Stimulated activated CD4-positive, alpha-beta T cell treated with anti-CD3 and anti-CD28 coated beads, Interleukin-12 subunit alpha, Interleukin-12 subunit beta, amount 100 ng/mL, for 24 hours (primary cell): ENCODE measurements at regions not wholly inside any gene's neighbourhood (a gene's known extent, or its start where the extent isn't known, plus 50 kb on each side); places are given as distances from the start of the nearest gene placed in this dataset.

ENCODE experiments used
- DNase-seq, 2 experiments: peaks; one replicate each; pipeline ENCODE4 v3.0.0-alpha.2; 2020; ENCODE audit warnings: low read depth in 2 of 2

DNA sequence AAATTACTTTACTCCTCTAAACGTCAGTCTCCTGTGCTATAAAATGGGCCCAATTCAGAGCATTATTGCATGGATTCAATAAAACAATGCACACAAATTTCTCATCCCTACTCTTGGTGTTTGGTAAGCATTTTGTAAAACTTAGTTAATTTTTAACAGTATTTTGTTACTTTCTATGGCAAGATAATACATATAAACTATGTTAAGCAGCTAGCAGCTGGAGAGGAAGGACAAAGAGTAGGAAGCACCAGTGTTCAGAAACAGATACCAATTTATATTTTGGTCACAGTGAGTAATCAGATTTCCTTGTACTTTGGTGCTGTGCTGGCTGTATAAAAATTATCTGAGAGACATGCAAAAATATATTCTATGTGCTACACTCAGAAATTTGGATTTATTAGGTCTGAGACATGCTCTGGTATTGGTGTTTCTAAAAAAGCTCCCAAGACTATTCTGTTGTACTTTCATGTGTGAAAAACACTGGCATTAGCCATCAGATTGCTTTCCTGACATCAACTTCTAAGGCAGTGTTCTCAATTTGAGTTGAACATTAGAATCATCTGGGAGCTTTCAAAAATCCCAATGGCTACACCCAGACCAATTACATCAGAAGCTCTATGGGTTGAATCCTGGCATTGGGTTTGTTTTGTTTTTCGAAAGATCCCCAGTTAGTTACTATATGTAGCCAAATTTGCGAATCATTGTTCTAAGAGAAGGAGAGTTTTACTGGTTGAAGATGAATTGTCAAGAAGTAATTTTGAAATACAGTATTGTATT is 100.3 kb upstream of the C1orf87 start:
- DNase-seq, result no peak

DNA sequence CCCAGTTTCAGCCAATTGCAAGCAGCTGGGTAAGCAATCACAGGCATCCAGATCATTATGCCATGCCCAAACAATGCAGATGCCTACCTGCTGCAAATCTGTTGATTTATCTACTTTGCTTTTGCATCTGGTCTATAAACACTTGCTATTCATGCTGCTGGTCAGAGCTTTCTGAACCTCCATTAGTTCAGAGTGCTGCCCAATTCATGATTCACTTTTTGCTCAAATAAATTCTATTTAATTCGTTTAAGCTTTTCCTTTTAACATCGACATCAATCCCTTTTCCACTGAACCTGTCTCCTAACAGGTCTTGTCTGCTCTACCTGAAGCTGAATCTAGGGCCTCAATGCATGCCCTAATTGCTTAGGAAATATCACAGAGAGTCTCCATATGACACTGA is 99.4 kb upstream of the C1orf87 start:
- no peak for DNase-seq

DNA sequence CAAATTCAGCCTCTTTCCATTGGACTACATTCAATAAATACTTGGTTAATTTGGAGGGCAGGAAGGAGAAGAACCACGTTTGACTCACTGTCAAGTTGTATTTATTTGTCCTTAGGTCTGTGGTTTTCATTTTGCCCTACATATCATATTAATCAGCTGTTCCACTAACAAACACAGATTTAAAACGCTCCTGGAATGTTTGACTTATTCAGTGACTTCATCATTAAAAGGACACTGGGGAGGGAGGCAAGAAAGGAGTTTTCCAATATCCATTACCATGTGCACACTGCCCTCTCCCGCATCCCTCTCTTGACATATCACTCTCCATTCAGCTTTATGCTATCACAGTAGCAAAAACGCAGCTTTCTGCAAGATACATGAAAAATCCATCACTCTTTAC is 98.2 kb upstream of the C1orf87 start:
- no peak for DNase-seq

DNA sequence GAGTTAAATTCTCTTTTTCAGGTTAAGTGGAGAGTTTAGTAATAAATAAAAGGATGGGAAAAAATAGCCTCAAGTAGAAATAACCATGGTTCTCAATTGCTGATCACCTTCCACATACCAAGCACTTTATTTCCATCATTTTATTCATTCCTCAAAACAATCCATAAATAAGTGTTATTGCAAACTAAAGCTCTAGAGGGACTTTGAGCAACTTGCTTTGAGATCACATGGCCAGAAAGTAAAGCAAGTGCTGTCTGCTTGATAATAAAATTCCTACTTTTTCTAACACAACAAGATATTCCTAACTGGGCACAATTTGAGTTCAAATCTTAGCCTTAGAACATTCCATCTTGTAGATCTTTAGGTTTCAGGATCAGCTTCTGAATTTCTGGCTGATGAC is 97.1 kb upstream of the C1orf87 start:
- no peak for DNase-seq

DNA sequence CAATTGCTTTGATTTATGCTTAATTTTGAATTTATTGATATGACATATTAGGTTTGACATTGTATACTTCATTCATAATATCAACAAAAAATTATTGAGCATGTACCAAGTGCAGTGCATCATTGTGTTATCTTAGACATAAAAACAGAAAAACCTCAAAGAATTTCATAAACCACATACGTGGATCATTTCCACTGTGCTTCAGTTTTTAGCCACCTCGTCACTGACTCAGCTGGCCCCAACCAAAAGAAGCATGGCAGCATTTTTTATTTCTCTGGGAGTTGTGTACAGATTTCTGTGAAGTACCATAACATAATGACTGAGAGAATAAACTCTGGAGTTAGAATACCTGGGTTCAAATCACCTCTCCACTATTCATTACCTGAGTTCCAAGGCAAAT is 95.6 kb upstream of the C1orf87 start:
- no peak for DNase-seq

DNA sequence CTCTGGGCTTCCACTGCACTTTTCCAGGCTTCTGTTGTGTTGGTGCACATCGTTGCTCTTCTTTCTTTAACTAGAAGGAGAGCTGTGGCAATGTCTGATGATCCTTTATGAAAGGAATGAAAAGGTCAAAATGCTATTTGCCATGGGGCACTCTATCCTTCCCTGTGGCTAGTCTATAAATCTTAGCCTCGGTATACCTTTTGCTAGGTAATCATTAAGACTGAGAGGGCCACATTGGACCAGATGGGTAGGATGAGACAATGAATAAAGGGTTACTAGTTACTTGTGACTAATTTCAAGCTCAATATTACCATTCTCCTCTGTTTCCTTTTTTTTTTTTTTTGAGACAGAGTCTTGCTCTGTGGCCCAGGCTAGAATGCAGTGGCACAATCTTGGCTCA is 89.4 kb upstream of the C1orf87 start:
- no peak for DNase-seq

DNA sequence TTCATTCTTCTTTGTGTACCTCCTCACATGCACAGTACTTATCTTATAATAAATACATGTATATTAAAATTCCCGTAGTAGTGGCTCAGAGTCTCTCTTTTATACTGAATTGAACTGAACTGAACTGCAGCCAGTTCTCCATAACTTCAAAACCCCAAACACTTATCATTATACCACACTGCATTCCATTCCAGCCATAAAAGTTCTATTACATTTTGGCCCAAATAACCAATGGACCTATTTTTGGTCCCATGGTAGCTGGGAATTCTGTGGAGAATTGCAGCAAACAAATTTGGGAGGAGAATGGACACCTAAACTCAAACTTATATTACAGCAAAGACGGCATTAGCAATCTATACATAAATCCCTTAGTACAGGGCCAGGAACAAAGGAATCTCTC is 86.6 kb upstream of the C1orf87 start:
- no peak for DNase-seq

DNA sequence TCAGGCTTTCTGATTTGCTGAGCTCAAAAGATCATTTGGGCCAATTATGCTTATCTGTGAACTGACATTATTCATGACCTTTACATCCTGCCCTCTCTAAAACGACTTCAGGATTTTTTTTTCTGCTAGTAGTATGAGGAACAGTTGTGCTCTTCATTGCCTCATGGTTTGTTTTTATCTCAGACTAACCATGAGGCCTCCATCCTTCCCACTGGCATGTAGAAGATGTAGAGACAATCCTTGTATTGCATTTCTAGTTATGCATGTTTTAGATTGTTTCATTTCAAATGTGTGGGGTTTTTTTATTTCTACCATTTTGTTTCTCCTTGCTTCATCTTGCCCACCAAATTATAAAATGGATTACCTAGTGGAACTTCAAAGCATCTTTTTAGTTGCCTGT is 82.8 kb upstream of the C1orf87 start:
- no peak for DNase-seq

DNA sequence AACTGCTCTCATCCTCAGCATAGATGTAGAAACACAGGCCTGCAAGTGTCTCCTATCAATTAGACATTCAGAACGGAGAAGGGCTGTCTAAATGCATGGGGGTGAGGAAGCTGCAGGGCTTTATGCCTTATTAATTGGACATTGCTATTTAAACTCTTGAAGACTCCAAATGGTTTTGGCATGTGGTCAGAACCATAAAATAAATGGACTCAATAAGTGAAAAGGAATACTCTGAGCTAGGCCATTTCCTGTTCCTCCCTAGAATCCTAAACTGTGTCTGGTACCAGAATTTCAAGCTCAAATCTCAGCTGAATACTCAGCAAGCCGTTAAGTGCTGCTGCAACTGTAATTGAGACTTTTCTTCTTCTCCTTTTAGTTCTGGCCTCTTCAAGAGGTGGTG is 80.4 kb upstream of the C1orf87 start:
- DNase-seq, result no peak

DNA sequence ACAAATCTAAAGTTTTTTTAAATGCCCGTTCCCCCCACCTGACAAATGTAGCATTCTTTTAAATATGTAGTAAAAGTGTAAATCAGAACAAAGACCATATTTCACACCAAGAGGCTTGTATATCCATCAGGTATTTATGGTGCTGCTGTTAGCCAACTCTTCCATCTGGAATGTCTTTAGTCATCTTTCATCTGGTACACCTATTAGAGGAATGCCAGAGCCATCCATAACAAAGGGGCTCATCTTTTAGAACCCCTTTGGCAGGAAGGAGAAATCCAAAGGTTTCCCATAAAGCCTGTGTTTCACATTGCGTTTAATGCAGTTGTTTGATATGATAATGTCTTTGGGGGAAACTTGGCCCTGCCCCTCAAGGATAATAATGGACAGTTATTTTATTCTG is 79.3 kb upstream of the C1orf87 start:
- DNase-seq, result no peak

DNA sequence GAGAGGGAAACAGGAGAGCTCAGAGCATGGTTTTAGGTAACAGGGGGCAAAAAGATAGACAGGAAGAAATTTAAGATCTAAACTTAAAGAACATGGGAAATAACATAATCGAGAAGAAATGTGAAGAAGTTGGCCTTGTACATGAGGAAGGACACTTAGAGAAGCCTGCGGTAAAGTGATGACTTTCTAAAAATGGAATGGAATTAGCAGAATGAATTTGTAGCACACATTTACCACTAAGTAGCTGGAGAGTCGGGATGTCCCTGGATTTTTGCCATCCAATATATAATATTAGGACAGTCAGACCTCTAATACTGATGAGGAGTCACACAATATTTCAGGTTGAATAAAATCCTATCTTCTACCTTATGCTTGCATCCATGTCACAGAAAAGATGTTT is 77.7 kb upstream of the C1orf87 start:
- DNase-seq, result no peak

DNA sequence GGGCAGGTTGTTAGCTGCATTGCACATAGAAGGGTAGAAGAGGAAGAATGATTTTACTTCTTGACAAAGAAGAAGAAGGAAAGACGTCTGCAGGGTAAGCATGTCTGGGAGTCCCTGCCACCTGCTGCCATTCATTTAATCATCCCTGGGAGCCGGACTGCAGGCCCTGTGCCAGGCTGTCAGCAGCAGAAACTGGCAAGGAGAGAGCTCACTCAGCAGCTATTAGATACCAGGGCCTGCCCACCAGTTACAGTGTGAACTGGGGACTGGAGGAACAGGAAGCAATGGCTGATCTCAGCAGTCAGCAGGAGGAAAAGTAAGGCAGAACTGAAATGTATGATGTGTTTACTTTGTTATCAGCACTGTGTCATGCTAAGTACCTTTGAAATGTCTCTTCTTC is 75.7 kb upstream of the C1orf87 start:
- DNase-seq, result no peak

DNA sequence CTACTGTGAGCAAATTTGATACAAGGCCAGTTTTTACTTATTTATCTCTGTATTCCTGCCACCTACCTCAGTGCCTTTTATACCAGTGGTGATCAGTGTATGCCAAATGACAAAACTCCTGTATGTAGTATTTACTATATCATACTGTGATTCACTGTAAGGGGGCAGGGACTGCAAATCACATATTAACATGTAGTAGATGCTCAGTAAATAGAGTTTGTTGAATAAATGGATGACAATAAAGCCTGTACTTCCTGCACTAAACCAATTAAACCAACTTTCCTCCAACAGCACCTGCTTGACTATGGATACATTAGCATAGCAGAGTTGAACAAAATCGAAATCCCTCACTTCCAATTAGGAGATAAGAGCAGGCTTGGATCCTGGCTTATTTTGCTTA is 73.3 kb upstream of the C1orf87 start:
- no peak for DNase-seq

DNA sequence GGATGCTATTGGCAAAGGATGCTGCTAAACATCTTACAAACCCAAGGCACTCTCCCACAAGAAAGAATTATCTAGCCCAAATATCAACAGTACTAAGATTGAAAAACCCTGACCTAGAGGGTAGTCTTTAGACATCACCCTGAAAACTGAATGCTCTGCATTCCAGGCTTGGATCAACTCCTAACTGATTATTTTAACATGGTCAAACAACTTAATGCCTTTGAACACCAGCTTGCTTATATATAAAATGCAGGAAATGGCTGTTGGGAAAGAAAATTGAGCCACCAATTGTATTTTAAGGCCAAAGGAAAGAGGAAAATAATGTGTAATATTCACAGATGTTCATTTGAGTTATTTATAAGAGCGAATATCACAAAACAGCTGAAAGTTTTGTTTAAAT is 72.2 kb upstream of the C1orf87 start:
- DNase-seq, result no peak

DNA sequence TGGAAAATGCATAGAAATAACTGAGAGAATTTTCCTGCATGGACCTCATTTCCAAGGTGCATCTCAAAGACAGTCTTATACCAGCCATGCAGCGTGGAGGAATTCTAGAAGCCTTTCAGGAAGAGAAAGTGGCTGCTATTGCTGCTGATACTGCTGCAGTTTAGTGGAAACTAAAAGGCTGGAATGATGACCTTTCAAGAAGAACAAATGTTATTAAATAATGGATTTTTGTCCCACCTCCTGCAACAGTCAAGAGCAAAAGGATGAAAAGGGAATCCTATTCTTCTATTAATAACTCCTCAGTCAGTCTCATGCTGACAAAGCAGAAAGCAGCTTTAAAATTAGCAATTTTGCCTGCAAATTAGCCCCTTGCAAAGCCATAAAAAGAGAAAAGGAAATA is 68.2 kb upstream of the C1orf87 start:
- no peak for DNase-seq

DNA sequence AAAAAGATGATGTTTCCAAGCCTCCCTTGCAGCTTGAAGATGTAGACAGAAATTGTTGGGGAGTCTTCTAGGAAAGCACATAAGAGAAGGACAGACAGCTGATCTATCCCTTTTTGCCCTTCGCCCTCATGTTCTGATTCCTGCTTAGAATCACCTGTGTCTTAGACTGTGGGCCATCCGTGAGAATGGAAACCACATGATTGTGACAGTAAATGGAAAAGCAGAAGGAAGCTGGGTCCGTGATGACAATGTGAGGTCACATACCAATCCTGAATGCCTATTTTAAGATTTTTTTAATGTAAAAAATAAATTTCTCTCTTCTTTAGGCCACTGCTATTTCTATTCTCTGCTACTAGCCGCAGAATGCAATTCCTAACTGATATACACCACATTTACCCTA is 67.7 kb upstream of the C1orf87 start:
- no peak for DNase-seq

DNA sequence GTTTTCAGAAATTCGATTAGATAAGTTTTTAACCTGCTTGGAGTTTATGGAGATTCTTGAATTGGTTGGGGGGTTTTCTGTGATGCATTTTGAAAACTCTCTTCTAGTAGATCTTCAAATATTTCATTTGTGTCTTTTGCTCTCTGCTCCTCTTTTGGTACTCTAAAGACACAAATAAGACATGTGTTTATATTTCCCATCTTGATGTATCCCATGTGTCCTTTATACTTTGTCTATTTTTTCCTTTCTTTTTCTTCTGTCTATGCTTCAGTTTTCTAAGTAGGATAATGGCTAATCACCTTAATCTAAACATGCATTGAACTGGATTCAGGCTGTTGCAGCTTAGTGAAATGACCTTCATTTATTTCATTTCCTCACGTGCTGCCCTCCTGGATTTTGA is 63.8 kb upstream of the C1orf87 start:
- no peak for DNase-seq

DNA sequence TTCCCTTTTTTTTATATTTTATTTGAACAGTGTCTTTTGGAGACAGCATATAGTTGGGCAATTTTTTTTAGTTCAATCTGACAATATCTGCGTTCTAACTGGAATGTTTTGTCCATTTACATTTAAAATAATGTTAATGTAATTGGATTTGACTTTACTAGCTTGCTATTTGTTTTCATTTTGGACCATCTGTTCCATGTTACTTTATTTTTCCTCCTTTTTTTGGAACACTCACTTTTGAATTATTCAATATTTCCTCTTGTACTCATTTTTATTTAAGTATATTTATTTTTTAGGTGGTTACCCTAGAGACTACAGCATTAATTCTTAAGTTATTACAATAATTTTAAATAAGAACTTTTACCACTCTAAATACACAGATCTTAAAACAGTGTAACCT is 62.8 kb upstream of the C1orf87 start:
- no peak for DNase-seq

DNA sequence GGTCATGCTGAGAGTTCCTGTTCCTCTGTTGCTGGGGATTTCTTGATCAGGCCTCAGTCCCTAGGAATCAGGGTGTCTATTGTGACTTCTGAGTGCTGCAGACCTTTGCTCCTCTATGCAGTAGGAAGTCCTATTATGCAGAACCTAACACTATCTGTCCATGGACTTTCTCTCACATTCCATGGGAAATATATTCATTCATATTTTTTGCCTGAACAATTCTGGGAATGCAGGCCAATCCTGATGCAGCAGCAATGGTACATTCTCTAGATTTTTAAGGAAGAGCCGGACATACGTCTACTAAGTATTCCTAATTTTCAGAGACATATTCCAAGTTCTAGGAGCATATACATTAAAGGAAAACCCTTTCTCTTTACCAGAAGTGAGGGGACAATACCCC is 61.1 kb upstream of the C1orf87 start:
- no peak for DNase-seq

DNA sequence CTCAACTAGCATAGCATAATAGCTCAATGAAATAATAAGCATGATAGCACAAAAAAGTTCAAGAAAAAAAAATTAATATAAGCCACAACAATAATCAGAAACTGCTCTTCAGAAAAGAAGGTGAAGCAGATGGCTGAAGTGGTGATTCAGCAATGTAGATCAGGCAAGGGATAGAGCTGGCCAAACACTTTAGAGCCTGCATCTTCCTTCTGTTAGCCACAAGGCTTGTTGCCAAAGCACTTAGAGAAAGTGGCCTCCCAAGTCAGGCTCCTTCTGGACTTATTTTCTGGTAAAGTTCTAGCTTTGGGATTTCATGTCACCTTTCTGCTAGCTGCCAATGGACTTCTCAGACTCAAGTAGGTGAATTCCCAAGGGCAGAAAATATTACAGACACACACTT is 60.3 kb upstream of the C1orf87 start:
- no peak for DNase-seq

DNA sequence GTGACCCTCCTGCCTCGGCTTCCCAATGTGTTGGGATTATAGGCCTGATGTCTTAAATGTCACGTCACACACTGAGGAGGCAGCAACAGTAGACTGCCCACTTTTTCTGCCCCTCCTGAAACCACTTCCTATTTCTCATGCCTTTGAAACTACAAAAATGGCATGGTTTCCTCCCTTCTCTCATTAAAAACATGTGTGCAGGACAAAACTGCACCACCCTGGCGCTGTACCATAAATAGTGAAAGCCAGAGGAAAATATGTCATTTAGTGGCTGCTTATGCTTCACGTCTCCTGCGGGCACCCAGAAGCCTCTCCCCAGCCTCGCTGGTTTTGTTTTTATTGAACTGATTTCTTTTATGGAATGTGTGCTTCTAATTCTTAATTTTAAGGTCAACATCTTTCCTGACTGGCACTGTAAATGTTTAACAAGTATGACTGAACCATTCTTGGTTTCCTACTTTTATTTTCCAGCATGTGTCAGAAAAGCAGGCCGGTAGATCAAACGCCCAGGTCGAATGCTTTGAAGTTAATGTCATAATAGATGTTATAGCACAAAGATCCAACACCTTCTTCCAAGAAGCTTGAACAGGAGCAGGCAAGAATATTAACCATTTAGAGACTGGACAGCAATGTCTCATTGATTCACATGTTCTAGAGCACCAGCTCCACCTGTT is 59.6 kb upstream of the C1orf87 start:
- DNase-seq, result no peak

DNA sequence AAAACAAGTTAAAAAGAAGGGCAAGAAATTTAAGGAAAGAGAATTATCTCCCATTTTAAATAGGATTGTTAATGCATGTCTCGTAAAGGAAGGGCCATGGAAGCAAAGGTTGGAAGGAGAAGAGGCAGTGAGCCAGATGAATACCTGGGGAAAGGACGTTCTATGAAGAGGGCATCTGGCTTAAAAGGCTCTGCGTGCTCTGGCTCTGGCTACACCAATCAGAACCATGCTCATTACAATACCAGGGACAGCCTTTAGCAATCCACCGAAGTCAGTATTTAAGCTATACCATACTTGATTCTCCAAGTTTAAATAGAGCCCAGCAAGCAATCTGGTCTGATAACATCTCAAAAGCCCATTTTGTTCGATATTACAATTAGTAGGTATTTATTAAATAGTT is 58.5 kb upstream of the C1orf87 start:
- DNase-seq, result no peak

DNA sequence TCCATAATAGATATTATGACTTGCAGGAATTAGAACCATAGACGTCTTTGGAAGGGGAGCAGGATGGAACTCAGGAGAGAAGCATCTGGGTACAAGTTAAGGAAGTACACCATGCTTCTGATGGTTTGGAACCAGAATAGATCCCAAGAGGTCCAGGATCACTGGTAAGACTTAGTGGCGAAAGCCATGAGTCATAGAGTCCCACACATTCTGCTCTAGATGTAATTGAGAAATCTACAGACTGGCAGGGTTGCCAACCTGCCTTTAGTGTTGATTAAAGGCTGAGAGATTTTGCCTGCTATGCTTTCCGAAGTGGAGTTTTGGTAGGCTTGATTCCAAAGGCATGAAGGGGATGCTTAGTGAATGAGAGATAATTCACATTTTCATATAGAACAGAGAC is 57.1 kb upstream of the C1orf87 start:
- DNase-seq, result no peak

DNA sequence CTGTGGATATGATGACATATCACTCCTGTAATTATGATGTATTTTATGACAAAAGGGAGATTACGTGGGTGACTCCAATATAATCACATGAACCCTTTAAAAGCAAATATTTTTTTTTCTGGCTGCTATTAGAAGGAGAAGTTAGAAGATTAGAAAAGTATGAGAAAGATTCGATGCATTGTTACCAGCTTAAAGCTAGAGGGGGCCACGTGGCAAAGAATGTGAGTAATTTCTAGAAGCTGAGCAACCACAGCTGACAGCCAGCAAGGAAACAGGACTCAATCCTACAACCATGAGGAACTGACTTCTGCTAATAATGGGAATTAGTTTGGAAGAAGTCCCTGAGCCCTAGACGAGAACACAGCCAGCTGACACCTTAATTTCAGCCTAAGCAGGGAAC is 56.3 kb upstream of the C1orf87 start:
- DNase-seq, result no peak
